HG03045 (cell line): ENCODE measurements at regions not wholly inside any gene's neighbourhood (a gene's known extent, or its start where the extent isn't known, plus 50 kb on each side); places are given as distances from the start of the nearest gene placed in this dataset.

Source experiments
- ATAC-seq: cut with Tn5 transposase; IDR thresholded peaks from one replicate; pipeline ENCODE4 v1.9.1; 2021; ENCODE audit warnings: mild to moderate bottlenecking, moderate library complexity; ENCODE audit not compliant: unreplicated experiment

DNA sequence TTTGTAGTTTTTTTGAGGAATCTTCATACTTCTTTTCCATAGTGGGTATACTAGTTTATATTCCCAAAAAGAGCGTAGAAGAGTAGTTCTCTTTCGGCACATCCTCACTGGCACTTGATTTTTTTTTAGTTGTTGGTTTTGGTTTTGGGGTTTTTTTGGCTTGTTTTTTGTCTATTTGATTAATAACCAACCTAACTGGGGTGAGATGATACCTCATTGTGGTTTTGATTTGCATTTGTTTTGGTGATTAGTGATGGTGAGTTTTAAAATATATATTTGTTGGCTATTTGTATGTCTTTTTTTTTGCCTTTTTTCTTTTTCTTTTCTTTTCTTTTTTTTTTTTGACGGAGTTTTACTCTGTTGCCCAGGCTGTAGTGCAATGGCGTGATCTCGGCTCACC, 69.7 kb upstream of the BTG1 start:
- no peak for ATAC-seq

DNA sequence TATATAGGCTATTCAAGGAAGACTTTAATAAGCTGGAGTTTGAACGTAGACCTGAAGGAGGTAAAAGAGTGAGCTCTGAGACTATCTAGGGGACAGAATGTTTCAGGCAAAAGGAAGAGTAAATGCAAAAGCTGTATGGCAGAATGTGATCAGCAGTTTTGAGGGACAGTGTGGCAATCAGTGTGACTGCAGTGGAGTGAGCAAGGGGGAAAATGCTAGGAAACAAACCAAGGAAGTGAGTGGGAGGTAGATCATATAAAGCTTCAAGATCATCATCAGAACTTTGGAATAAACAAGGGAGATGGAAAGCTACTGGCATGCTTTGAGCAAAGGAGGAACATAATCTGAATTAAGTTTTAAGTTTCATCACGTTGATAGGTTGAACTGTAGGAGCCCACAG, 67.5 kb upstream of the BTG1 start:
- no peak for ATAC-seq

DNA sequence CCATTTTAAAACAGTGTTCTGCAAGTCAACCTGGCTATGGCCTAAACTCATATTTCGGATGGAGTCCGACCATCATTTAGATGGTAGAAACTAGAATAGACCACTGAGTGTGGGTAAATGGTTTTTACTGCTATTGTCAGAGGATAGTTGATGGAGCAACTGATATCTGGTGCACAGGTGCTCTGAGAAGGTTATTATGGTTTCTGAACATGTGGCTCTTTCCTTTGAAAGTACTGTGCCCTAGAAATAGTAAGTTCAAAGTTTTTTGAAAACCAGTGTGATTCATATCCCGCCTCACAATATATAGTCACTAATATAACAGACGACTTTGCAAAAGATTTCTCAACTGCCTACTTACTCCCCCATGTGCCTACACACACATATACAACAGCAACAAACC, 64.4 kb upstream of the BTG1 start:
- no peak for ATAC-seq

DNA sequence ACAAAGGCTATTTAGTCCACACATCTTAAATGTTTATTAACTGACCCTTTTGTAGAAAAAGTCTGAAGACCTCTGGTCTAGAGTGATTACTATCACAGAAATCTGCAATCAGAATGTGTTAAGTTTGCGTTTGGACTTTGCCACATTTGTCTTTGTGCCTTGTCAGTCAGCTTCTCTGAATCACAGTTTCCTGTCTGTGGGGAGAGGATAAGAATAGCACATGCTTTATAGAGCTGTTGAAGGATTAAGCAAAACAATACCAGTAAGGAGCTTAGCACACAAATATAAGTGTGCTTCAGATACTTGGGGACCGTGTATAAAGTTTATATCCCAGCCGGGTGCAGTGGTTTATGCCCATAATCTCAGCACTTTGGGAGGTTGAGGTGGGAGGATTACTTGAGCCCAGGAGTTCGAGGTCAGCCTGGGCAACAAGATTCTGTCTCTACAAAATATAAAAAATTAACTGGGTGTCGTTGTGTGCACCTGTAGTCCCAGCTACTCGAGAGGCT, 63.0 kb upstream of the BTG1 start:
- peak; percentile 55 for ATAC-seq

DNA sequence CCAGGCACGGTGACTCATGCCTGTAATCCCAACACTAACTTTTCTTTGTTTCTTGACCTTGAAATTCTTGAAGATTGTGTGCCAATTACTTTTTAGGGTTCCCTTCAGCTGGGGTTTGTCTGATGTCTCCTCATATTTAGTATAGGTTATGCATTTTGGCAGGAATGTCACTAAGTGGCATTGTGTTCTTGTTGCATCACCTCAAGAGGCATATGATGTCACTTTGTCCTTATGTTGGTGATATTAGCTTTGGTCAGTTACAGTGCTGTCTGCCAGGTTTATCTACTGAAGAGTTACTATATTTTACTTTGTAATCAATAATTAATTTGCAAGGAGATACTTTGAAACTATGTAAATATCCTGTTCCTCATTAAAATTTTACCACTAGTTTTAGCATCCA, 61.0 kb upstream of the BTG1 start:
- no peak for ATAC-seq

DNA sequence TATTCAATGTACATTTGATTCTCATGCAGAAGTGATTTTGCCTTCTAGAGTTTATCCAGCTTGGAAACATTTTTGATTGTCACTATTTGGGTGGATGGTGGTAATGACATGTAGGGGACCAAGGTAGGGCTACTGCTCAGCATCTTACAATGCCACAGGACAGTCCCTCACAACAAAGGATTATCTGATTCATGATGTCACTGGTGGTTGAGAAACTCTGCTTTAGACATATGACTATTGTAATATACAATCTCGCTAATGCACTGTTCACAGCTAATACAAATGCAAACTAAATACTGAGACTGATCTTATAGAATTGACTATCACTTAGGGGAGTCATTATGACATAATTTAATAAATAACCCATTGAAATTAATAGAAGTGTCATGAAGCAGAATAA, 60.4 kb upstream of the BTG1 start:
- ATAC-seq = no peak

DNA sequence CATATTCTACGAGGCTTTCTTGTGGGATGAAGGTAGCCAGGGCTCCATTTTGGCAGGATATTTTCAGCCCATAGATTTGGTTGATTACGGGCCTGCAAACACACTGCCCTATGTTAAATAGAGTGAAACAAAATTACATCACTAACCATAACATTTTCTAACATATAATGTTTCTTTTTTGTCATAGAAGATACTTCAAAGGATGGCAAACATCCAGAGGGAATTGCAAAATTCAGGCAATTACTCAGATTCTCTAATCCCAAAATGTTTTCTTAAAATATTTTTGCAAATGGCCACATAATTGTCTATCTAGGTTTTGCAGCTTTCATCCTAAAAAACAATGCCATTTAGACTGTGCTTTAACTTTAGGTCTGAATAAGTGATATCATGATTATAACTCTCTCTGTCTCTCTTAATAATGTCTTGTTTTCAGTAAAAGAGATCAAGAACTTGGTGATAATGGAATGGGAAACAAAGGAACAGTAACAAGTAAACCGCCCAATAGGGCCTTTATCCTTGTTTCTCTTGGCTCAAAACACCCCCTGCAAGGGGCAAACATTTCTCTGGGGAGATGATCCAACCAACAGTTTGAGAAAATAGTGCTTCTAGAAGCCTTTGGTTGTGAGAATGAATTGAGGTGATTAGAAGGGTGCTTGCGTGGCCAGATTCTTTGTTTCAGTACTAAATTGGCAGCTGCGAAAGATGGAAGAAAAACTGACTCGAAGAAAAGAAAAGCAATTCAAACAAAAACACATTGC, 54.4 kb upstream of the BTG1 start:
- no peak for ATAC-seq

DNA sequence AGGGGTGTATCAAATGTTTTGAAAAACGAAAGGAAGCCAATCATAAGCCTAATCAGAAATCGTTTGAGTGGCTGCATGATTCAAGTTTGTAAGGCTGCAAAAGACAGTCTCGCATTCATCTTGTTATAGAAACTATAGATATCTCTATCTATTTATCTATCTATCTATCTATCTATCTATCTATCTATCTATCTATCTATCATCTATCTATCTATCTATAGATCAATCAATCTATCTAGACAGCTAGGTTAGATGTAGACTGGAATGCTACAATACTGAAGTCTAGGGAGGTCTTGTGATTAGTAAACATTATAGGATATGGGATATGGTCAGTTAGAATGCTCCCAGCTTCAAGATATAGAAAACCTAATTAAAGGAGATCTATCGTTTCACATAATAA, 52.2 kb upstream of the BTG1 start:
- ATAC-seq = no peak

DNA sequence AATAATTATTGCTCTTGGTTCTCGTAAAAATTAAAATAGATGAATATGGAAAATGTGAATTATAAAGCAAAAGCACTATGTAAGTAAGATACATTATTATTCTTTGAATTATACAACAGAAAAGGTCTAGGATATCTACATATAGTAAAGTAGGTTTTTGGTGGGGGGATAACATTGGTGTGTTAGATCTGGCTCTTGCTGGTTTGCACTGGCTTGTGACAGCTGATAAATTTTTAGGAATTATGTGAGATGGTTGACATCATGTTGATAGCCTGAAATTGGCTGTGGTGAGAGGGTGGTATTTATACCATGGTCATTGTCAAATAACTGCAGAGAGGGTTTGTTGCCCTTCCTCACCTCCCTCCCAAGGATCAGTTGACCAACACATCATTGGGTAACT, 50.7 kb upstream of the BTG1 start:
- ATAC-seq = no peak
